NCI-H2171 (cell line): ENCODE measurements at regions not wholly inside any gene's neighbourhood (a gene's known extent, or its start where the extent isn't known, plus 50 kb on each side); places are given as distances from the start of the nearest gene placed in this dataset.
"Not testable (repeated sequence)": the region's sequence is repeated elsewhere in the genome, so short reads cannot be mapped to it uniquely, and the experiment has no call there.

Experiments used
- DNase-seq: peaks from one replicate; lab custom pipeline; 2025; lab: John Stamatoyannopoulos, UW

DNA sequence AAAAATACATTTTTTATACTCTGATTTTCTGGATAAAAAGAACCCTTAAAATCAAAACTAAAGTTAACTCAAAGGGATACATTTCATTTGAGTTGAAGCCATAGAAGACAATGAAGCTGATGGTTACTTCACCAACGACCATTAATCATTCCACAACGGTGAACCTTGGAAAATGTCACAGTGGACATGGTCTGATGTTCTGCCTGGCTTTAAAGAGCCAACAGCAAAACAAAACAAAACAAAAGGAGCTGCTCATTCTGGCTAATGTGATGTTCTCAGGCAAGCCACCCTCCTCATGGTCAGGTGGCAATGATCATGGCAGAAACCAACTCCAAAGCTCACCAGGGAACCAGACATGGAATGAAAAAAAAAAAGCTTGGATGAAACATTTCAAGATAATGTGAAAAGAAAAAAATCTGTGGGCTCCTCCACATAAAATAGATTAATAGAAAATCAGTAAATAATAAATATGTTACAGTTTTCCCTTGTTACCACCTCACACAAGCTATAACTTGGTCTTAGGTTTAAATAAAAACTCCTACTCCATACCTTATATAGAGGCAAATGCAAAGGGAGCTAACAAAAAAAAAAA is 90.1 kb upstream of the SERTAD2 start:
- no peak for DNase-seq

DNA sequence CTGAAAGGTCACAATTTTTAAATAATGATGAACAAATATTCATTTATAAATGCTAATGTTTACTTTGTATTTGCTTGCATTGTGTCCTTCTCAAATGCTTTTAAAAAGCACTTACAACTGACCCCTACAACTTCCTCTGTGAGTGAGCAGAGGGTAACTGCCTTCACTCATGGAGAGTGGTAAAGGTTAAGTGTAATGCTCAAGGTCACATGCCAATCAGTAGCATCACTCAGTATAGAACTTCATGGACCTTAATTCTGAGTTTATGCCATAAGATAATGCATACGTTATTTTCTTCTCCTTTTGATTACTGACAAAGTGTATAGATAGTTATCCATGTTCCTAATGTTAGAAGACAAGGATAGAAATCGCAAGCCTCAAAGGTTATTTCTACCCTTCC is 91.8 kb upstream of the SERTAD2 start:
- DNase-seq, result no peak

- DNase-seq, result not testable (repeated sequence)
Measured at GRCh38 chr2:64747690-64748091, 94.0 kb upstream of the SERTAD2 start.

GRCh38 chr2:64748147-64748546 is 94.4 kb upstream of the SERTAD2 start:
- no peak for DNase-seq

GRCh38 chr2:64748561-64748960 is 94.8 kb upstream of the SERTAD2 start:
- DNase-seq, result no peak

GRCh38 chr2:64749446-64749845 is 95.7 kb upstream of the SERTAD2 start:
- no peak for DNase-seq

GRCh38 chr2:64750001-64750816 is 96.5 kb upstream of the SERTAD2 start:
- DNase-seq, result peak; percentile 27

- peak; percentile 98 for DNase-seq
Measured at GRCh38 chr2:64750817-64751285, 97.1 kb upstream of the SERTAD2 start.

GRCh38 chr2:64751286-64752260 is 97.9 kb upstream of the SERTAD2 start:
- peak; percentile 50 for DNase-seq

GRCh38 chr2:64753399-64753798 is 99.7 kb upstream of the SERTAD2 start:
- DNase-seq, result no peak

DNA sequence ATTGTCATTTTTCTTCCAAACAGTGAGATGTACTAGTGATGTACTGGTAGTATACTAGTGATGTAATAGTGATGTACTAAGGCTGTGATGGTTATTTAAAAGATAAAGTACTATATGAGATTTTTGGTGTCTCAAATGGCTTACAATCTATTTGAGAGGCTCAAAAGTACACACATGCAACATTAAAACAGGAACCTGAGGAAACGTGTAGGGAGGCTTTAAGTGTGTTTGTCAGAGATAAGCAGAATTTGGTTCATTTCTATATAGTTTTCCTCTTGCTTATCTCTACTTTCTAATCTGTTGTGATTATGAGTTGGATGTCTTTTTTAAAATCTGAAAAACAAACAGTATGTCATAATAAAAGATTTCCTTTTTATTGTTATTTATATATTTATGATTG is 100.9 kb upstream of the SERTAD2 start:
- DNase-seq, result no peak

DNA sequence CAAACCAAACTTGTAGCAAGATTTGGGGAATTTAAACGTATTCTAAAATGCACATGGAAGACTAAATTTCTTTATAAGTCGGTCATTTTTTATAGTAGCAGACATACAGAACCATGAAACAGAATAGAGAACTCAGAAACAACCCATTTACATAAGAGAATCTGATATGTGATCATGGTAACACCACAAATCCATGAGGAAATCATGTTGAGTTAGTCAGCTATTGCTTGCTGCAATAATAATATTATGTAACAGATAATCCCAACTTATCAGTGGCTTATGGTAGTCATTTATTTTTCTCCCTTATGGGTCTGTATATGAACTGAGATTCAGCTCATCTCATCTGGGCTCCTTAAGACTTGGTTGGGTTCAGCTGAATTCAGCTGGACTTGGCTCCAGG is 103.4 kb upstream of the SERTAD2 start:
- no peak for DNase-seq

- DNase-seq, result peak; percentile 43
Measured at GRCh38 chr2:64760128-64760527, 106.4 kb upstream of the SERTAD2 start.

DNA sequence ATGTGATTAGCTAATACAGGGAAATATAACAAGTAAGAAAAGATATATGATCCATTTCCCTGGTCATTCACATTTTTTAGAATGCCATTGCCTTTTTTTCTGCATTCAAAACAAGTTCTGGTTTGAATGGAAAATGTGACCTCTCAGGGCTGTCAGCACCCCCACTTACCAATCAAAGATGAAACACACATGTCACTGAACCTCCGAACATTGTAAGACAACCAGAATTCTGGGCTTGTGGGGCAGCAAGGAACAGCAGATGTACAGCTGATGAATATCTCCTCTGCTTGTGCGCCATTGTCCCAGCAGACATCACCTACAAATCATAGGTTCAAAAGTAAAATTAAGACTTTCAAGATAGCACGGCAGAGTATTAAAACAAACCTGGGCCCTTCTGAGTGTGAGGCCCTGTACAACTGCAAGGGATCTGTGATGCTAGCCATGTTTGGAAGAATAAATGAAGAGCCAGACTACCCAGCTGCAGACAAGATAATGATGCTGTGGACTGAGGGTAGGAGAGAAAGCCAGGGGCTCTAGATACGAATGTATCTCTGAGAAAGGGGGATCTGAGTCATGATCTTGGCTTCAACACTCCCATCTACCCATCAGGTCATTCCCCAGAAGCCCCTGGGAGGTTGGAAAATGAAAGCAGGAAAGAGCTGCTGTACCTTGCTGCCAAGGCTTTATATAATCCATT is 108.7 kb upstream of the SERTAD2 start:
- no peak for DNase-seq

DNA sequence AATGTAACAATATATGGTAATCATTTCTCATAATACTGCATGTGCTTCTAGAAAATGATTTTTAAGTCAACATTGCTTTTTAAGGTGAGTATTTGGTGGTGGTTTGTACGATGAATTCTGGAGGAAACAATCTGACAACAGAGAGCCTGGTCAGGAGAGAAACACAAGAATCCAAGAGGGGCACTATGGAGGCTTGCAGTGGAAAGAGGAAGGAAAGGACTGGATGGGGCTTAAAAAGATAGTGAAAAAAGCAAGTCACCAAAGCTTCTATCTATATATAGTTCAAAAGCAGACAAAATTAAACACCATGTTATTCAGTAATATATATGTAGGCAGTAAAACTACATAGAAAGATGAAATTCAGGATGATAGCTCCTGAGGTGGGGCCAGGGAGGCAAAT is 109.4 kb upstream of the SERTAD2 start:
- DNase-seq, result no peak

GRCh38 chr2:64765160-64765805 is 111.6 kb upstream of the SERTAD2 start:
- no peak for DNase-seq

DNA sequence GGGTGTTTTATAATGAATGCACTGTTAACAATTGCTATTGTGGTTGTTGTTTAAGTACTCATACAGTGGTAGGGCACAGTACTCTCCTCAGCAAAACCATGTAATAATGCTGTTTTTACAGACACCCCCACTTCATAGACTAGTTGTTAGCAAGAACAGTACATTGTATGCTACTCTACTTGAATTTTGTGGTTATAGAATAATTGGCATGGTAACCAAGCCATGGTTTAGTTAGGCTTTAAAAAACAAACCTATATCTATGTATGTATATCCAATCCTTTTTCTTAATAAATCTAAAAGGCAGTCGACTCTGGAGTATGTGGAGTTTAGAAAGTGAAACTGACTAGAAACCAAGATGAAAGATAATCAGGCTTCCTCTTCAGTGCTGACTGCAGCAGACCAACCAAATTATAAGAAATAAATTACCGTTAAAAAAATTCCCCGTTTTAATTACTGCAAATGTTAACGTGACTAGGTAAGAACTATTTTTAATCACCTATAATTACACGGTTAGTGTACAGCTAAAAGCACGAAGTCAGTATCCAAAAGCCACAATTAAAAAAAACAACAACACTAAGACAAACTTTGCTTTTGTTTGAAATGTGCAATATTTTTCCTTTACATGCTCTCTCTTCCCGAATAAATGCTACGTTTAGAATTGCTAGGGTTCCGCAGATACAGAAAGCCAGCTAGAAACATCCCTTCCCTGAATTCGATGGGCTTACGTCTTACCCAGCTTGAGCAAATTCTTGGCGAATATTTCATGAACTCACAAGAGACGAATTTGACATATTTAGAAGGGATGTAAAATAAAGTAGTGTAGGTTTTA is 113.3 kb upstream of the SERTAD2 start:
- no peak for DNase-seq

DNA sequence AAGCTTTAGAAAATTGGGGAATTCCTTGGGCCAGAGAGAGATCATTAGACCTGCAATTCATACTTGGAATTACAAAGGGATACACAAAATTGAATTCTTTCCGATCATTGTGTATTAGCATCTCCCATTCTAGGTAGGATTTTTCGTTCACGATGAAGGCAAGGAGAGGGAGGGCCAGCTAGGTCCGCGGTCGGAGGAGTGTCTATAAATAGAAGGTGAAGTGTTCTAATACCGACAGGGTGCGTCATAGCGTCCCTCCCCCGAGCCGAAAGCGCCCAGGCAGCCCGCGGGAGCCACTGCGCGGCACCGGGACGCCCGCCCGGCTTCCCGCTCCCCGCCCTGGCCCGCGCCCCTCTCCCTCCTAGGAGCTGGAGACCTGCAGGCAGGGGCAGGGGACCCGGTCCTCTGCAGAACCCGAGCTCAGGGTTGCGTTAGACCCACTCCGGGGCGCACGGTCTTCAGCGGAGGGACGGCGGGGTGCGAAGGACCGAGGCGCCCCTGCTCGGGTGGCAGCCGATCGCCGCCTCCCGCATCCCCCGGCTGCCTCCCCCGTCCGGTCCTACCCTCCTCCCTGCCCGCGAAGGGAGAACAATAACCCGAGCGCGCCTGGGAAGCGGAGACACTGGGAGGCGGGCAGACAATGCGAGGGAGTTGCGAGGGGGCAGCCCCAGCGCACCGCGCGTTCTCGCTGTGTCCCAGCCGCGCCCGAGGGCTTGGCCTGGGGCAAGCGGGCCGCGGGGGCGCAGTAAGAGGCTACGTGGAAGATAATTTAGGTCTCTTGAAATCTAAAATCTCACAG is 114.2 kb upstream of the SERTAD2 start:
- peak; percentile 75 for DNase-seq

GRCh38 chr2:64768491-64769005 is 114.8 kb upstream of the SERTAD2 start:
- no peak for DNase-seq
